Putamen (tissue), 1 donor: ENCODE measurements at regions not wholly inside any gene's neighbourhood (a gene's known extent, or its start where the extent isn't known, plus 50 kb on each side); places are given as distances from the start of the nearest gene placed in this dataset.
"Not testable (repeated sequence)": the region's sequence is repeated elsewhere in the genome, so short reads cannot be mapped to it uniquely, and the experiment has no call there.

Experiments
- DNase-seq: peaks from one replicate; pipeline ENCODE4 v3.0.0-alpha.2; 2016; ENCODE audit warnings: low spot score

- DNase-seq = no peak
Measured at GRCh38 chr18:57953883-57954282, 90.1 kb upstream of the NEDD4L start.

GRCh38 chr18:57951999-57952774, 91.8 kb upstream of the NEDD4L start:
- DNase-seq = no peak

- DNase-seq = no peak
Measured at GRCh38 chr18:57951117-57951796, 92.8 kb upstream of the NEDD4L start.

- no peak for DNase-seq
Measured at GRCh38 chr18:57950542-57950941, 93.5 kb upstream of the NEDD4L start.

GRCh38 chr18:57949335-57949734, 94.7 kb upstream of the NEDD4L start:
- DNase-seq = not testable (repeated sequence)

GRCh38 chr18:57947117-57947516, 96.9 kb upstream of the NEDD4L start:
- no peak for DNase-seq

- no peak for DNase-seq
Measured at GRCh38 chr18:57943723-57944122, 100.3 kb upstream of the NEDD4L start.

GRCh38 chr18:57942493-57942892, 101.5 kb upstream of the NEDD4L start:
- DNase-seq = no peak

GRCh38 chr18:57941841-57942489, 102.1 kb upstream of the NEDD4L start:
- DNase-seq = no peak

GRCh38 chr18:57940166-57940660, 103.8 kb upstream of the NEDD4L start:
- no peak for DNase-seq

- DNase-seq = not testable (repeated sequence)
Measured at GRCh38 chr18:57934375-57934774, 109.7 kb upstream of the NEDD4L start.

- DNase-seq = no peak
Measured at GRCh38 chr18:57931038-57931437, 113.0 kb upstream of the NEDD4L start.

- DNase-seq = no peak
Measured at GRCh38 chr18:57930476-57930875, 113.5 kb upstream of the NEDD4L start.

- no peak for DNase-seq
Measured at GRCh38 chr18:57929922-57930321, 114.1 kb upstream of the NEDD4L start.

GRCh38 chr18:57928466-57928865, 115.6 kb upstream of the NEDD4L start:
- DNase-seq = no peak

GRCh38 chr18:57927511-57927910, 116.5 kb upstream of the NEDD4L start:
- DNase-seq = no peak

- DNase-seq = no peak
Measured at GRCh38 chr18:57925706-57926105, 118.3 kb upstream of the NEDD4L start.

- DNase-seq = no peak
Measured at GRCh38 chr18:57923611-57924010, 120.4 kb upstream of the NEDD4L start.

GRCh38 chr18:57922885-57923284, 119.8 kb upstream of the ATP8B1 start:
- DNase-seq = no peak

- no peak for DNase-seq
Measured at GRCh38 chr18:57921708-57922107, 118.6 kb upstream of the ATP8B1 start.

- peak; percentile 24 for DNase-seq
Measured at GRCh38 chr18:57920036-57920435, 116.9 kb upstream of the ATP8B1 start.

GRCh38 chr18:57918601-57919000, 115.5 kb upstream of the ATP8B1 start:
- no peak for DNase-seq

GRCh38 chr18:57916684-57917083, 113.6 kb upstream of the ATP8B1 start:
- DNase-seq = no peak
